HL-60 (cell line): ENCODE measurements at regions not wholly inside any gene's neighbourhood (a gene's known extent, or its start where the extent isn't known, plus 50 kb on each side); places are given as distances from the start of the nearest gene placed in this dataset.

Experiments used
- POLR2AphosphoS5 ChIP-seq: IDR thresholded peaks from 2 replicates; pipeline ENCODE4 v1.6.1; 2012; ENCODE audit warnings: low read depth
- TF ChIP-seq, protein P1 (sequence below): IDR thresholded peaks from one replicate; pipeline ENCODE4 v1.5.1; 2011; ENCODE audit warnings: low read length, control low read depth, inconsistent platforms; ENCODE audit not compliant: insufficient read depth
- TF ChIP-seq, protein P2 (sequence below): IDR thresholded peaks from 2 replicates; pipeline ENCODE4 v1.6.1; 2012; ENCODE audit warnings: low read depth; ENCODE audit not compliant: insufficient replicate concordance

DNA sequence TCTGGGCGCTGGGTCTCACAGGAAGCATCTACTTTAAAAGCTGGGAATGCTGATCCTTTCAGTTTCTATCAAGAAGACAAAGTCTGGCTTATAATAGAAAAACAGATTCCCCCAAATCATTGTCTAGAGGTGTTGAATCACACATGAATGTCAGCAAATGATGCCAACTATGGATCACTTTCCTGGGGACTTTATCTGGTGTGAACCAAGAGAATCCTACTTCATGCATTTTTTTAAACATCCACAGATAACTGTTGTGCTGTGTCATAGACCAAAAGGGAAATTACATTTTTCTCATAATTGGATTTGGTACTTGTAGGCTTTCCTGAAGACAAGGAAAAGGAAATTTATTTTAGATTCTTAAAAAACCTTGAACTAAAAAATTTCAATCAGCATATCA lies 132.7 kb downstream of the CD47 start:
- TF ChIP-seq, protein P1, sequence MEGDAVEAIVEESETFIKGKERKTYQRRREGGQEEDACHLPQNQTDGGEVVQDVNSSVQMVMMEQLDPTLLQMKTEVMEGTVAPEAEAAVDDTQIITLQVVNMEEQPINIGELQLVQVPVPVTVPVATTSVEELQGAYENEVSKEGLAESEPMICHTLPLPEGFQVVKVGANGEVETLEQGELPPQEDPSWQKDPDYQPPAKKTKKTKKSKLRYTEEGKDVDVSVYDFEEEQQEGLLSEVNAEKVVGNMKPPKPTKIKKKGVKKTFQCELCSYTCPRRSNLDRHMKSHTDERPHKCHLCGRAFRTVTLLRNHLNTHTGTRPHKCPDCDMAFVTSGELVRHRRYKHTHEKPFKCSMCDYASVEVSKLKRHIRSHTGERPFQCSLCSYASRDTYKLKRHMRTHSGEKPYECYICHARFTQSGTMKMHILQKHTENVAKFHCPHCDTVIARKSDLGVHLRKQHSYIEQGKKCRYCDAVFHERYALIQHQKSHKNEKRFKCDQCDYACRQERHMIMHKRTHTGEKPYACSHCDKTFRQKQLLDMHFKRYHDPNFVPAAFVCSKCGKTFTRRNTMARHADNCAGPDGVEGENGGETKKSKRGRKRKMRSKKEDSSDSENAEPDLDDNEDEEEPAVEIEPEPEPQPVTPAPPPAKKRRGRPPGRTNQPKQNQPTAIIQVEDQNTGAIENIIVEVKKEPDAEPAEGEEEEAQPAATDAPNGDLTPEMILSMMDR = no peak
- TF ChIP-seq, protein P2, sequence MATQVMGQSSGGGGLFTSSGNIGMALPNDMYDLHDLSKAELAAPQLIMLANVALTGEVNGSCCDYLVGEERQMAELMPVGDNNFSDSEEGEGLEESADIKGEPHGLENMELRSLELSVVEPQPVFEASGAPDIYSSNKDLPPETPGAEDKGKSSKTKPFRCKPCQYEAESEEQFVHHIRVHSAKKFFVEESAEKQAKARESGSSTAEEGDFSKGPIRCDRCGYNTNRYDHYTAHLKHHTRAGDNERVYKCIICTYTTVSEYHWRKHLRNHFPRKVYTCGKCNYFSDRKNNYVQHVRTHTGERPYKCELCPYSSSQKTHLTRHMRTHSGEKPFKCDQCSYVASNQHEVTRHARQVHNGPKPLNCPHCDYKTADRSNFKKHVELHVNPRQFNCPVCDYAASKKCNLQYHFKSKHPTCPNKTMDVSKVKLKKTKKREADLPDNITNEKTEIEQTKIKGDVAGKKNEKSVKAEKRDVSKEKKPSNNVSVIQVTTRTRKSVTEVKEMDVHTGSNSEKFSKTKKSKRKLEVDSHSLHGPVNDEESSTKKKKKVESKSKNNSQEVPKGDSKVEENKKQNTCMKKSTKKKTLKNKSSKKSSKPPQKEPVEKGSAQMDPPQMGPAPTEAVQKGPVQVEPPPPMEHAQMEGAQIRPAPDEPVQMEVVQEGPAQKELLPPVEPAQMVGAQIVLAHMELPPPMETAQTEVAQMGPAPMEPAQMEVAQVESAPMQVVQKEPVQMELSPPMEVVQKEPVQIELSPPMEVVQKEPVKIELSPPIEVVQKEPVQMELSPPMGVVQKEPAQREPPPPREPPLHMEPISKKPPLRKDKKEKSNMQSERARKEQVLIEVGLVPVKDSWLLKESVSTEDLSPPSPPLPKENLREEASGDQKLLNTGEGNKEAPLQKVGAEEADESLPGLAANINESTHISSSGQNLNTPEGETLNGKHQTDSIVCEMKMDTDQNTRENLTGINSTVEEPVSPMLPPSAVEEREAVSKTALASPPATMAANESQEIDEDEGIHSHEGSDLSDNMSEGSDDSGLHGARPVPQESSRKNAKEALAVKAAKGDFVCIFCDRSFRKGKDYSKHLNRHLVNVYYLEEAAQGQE = no peak
- no peak for TF ChIP-seq POLR2AphosphoS5
